Stimulated activated CD4-positive, alpha-beta T cell treated with anti-CD3 and anti-CD28 coated beads, Interleukin-2, amount 100 ng/mL, for 24 hours (primary cell): ENCODE measurements at regions not wholly inside any gene's neighbourhood (a gene's known extent, or its start where the extent isn't known, plus 50 kb on each side); places are given as distances from the start of the nearest gene placed in this dataset.
"Not testable (repeated sequence)": the region's sequence is repeated elsewhere in the genome, so short reads cannot be mapped to it uniquely, and the experiment has no call there.

Experiments used
- DNase-seq, 2 donors: peaks; one replicate each; pipeline ENCODE4 v3.0.0-alpha.2; 2020

DNA sequence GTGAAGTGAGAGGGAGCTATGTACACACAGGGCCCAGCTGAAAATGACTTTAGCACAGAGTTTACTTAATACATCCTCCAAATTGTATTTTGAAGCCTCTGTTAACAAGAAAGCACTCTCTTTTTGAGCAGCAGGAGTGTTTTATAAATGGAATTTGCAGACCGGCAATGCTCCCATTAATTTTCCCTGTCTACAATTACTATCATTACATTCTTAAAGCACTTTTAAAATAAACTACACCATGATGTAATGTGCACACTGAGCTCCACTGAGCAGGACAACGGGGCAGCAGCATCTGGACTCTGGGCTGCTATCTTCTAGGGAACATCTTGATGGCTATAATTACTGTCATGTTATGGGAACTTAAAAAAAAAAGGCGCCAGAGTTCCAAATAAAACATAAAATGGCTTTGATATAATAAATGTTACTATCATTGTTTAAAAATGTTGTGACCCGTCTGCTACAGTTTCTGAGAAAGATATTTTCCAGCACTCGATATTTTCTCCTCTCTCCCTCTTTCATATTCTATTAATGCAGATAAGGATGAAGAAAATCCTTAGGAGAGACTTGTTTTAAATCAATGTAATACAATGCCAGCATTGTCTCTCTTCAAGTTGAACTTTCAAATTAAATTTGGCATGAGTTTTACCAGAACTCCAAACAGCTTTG lies 150.9 kb downstream of the HLX start:
- DNase-seq: no peak

DNA sequence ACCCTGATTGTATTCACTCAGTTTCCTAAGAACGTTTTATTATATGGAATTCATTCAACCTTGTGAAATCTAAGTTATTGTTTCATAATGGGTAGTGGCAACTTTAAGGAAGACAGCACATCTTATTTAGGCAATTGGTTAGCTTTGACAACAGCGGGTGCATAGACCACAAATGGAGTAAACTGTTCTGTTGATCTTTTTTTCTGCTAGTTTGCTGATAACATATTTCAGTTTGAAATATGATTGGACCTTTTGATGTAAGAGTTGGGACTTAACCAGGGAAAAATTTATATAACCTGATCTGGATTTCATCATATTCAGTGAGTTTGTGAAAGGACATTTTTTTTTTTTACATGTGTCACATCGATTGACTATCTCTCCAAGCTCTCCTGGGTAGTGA lies 151.7 kb downstream of the HLX start:
- no peak for DNase-seq

DNA sequence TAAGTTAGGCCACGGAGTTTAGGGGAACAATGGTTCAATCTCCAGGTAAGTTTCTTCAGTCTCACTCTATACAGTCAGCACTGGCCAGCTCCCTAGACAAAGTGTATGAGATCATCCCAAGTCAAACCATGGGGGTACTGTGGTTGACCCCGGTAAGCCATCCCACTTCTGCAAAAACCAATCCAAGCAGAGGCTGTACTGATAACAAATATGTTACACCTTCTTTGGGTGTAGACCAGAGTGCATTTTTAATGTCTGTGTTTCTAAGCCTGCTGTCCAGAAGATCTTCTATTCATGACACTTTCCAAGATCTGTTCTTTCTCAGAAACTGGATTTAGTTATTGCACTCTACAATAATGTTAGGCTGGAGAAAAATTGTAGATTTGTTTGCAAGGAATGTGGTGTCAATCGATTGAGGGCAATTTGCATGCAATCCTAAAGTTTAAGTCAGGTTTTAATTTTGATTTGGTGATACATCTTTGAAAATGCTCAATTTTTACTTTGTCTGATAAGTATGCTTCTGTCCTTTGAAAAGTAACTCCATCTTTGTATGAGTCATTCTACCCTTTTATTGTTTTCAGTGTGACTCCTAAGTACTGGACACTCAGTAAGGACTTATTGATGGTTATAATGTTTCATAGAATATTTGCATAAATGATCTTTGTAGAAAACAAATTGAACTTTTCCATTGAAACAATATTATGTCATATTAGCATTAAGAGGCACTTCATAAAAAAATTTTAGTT lies 152.4 kb downstream of the HLX start:
- no peak for DNase-seq

DNA sequence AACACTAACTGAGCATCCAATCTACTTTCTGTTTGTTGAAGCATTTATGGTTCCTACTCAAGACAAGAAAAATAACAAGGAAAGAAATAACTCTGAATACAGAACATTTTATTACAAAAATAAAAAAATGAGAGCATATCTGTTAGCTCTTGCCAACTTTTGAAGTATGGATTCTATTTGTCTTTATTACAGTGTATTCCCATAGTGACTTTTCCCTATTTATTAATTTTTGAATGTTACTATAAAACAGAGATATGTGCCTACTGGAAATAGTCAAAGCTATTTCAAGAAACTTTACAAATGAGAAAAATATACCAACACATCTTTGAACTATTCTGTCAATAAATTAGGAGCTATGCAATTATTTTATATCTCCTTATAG lies 153.0 kb downstream of the HLX start:
- DNase-seq: no peak

DNA sequence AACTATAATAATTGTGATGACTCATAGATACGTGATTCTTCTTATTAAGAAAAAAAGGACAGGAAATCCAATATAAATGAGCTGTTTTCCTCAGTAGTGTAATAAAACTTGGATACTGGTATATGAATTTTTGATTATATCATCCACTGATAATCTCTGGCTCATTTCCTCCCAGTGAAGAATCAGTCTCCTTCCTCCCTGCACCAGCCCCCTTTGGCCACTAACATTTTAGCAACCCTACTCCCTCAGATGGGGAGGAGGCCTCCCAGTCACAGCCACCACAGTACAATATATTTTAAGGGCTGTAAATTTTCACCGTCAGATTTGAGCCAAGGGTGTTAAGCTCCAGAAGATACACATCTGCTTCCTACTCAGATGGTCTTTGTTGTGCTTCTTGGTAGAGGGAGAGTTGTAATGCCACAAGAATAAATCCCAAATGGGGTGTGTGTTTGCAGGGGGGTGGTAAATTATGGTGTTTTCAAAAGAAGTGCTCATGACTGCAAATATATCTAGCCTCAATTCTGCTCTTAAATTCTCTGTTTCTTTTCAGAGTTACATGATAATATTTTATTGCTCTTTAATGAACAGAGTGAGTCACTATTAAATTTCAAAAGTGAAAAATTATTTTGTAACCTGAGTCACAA lies 153.5 kb downstream of the HLX start:
- DNase-seq: no peak

DNA sequence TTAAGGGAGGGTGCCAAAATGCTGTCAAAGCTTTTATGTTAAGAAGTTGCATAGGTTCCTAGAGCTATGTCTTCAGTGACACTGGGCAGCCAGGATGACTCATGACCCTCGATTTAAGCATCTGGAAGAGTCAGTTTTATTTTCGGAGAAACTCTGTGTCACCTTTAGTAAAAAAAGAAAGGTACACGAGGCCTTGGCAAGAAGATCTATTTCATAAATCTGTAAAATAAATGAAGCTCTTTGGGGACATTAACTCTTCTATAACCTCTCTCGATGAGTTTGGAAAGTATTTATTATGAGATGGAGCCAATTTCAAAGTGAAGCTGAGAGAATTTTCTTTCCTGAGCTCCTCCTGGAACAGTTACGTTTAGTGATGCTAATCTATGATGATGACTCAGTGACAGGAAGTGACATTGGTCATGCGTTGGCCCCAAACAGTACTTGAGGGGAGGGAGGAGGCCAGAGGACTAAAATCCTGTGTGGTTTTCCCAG lies 156.5 kb downstream of the HLX start:
- no peak for DNase-seq

- DNase-seq: no peak
These were observed 160.4 kb downstream of the HLX start for GRCh38 chr1:221039616-221040015.

DNA sequence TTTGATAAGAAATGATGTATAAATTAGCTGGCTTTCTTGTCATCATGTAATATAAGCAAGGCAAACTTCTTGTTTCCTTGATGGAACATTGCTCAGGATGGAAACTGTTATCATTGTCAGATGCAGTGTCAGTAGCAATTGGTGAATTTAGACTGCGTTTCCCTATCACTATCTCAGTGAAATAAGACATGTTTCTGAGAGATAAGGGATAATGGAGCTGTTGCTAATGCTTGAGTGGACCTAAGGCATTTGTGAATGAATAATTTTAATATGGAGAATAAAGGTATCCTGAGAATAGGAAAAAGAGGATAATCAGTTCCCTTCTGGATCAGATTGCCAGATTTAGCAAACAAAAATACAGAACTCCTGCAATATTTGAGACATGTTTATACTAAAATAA lies 160.9 kb downstream of the HLX start:
- DNase-seq: no peak

- DNase-seq: no peak
These were observed 161.5 kb downstream of the HLX start for GRCh38 chr1:221040691-221041285.

- no peak for DNase-seq
These were observed 165.3 kb downstream of the HLX start for GRCh38 chr1:221044538-221044937.

GRCh38 chr1:221045151-221045550 lies 165.9 kb downstream of the HLX start:
- no peak for DNase-seq

- DNase-seq: no peak
These were observed 166.9 kb downstream of the HLX start for GRCh38 chr1:221045842-221046831.

GRCh38 chr1:221051391-221051790 lies 172.1 kb downstream of the HLX start:
- not testable (repeated sequence) for DNase-seq

GRCh38 chr1:221053889-221054288 lies 174.6 kb downstream of the HLX start:
- DNase-seq: no peak

DNA sequence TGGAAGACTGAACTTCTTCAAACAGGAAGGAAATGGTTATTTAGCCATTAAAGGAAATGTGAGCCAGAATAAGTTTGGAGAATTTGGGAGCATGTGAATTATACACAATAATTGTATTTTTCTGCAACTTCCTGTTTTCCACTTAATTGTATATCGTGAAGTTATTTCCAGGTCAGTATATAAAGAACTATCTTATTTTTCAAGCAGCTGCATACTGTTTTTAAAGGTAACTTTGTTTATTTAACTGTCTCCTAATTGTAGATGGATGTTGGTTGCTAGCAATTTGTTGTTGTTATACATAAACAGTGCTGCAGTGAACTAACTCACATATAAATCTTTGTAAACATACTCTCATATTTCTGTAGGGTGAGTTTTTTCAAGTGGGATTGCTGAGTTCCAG lies 180.3 kb downstream of the HLX start:
- DNase-seq: no peak

DNA sequence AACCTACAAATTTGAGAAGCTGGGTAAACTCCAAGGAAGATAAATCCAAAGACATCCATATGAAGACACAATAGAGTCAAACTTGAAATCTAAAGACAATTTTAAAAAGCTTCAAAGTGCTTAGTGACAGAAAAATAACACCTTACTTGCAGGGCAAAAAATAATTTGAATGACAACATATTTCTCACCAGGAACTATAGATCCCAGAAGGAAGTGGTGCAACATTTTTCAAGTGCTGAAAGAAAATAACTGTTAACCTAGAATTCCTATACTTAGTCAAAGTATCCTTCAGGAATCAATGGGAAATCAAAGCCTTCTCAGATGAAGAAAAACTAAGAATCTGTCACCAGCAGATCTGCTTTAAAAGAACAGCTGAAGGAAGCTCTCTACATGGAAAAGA lies 184.4 kb downstream of the HLX start:
- no peak for DNase-seq

DNA sequence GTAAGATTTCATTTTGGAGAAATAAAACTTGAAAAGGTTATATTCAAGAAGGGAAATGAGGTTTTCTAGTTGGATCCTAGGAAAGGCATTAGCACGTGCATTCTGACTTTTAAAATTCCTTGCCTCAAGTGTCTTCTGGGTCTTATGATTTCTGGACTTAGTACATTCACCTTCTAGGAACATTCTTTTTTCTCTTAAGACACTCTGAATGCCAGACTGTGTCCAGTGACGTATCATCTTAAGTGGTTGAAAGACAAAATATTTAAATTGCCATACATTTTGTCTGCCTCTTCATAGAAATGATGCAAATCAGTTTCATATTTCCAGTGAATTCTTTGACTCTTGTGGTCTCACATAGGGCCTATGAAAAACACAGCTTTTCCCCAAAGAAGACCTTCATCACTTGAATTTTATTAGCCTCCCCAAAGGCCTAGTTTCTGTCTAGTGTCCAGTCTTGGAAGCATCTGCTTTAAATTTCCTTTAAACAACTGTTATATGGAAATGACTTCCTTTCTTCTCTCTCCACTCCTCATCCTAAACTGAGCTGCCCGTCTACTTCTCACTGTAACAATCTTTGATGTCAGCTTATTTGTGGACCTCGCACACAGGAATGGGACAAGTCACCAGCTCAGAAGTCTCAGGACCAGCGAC lies 187.2 kb downstream of the HLX start:
- DNase-seq: no peak

DNA sequence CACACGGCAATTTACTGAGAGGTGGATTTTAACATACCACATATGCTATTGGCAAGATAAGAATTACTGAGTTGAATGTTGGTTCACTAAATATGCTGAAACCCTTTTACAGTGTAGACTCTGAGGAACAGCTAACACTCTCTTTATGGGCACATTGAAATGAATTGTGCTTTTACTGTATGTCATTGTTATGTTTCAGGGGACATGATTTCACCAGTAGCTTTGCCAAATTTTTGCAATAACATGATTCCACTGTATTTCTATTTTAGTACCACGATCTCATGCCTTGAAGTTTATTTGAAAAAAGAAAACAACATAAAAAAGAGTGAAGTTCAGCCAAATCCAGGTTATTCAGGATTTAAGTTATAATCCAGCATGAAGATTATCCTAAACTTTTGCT lies 188.5 kb downstream of the HLX start:
- no peak for DNase-seq

- no peak for DNase-seq
These were observed 190.1 kb downstream of the HLX start for GRCh38 chr1:221069178-221069903.

DNA sequence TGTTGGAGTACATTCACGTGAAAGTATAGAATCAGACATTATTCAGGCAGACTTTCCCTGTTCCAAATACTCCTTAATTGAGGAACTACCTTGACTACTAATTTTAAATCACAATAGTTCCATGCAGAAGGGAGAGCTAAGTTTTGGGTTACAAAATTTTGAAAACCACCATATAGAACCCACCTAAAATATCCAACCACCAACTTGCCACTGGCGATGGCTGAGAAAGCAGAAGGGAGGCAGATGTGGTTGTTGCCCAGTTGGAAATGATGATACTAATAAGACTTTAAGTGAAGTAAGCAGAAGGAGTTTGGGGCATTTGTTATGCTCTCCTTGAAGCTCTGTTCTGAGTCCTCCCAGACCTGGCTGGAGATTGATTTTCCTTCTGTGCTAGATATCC lies 190.7 kb downstream of the HLX start:
- DNase-seq: no peak

DNA sequence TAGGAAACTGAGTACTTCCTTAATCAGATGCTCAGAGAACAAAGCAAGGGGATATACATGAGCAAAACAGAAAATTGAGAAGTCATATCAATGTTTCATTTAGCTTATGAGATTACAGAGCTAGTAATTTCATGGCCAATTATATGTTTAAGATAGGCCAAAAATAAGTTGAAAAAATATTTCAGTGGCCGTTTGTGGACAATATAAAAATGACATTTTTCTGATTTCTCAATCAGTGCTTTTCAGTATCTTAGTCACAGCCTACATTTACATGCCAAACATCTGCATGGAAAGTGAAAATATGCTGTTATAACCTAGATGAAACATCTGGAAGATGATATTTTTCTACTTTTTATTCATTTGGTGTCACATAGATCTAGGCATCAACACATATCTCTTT lies 192.5 kb downstream of the HLX start:
- DNase-seq: no peak
